HL-60 (cell line): ENCODE measurements at regions not wholly inside any gene's neighbourhood (a gene's known extent, or its start where the extent isn't known, plus 50 kb on each side); places are given as distances from the start of the nearest gene placed in this dataset.

Experiments used
- DNase-seq, 2 experiments: peaks; one replicate each; pipeline ENCODE4 v3.0.0-alpha.2; 2010 to 2020; ENCODE audit warnings: low read depth in 1 of 2, low spot score in 1 of 2
- H3K27ac ChIP-seq: fragments of 250-450 bp; sonication (Bioruptor Pico); replicated peaks from 2 replicates; pipeline ENCODE4 v1.5.1; 2020; ENCODE audit warnings: mild to moderate bottlenecking, moderate library complexity
- H3K27me3 ChIP-seq: fragments of 250-450 bp; sonication (Bioruptor Pico); 2 replicates; pipeline ENCODE4 v1.5.1; 2021; ENCODE audit warnings: mild to moderate bottlenecking, moderate library complexity; ENCODE audit not compliant: insufficient read depth, poor library complexity, severe bottlenecking
- H3K4me3 ChIP-seq: replicated peaks from 2 replicates; pipeline ENCODE4 v1.5.1; 2011; ENCODE audit warnings: mild to moderate bottlenecking, control low read depth, low read length; ENCODE audit not compliant: insufficient read depth
- CTCF ChIP-seq: IDR thresholded peaks from one replicate; pipeline ENCODE4 v1.5.1; 2011; ENCODE audit warnings: low read length, control low read depth, inconsistent platforms; ENCODE audit not compliant: insufficient read depth
- GABPA ChIP-seq: IDR thresholded peaks from 2 replicates; pipeline ENCODE4 v1.6.1; 2012; ENCODE audit warnings: low read depth
- POLR2AphosphoS5 ChIP-seq: IDR thresholded peaks from 2 replicates; pipeline ENCODE4 v1.6.1; 2012; ENCODE audit warnings: low read depth
- REST ChIP-seq: IDR thresholded peaks from 2 replicates; pipeline ENCODE4 v1.6.1; 2012; ENCODE audit warnings: low read depth; ENCODE audit not compliant: insufficient replicate concordance
- SPI1 ChIP-seq: IDR thresholded peaks from 2 replicates; pipeline ENCODE4 v1.6.1; 2012; ENCODE audit warnings: low read depth, mild to moderate bottlenecking, borderline replicate concordance

GRCh38 chr7:16136896-16137295, 284.4 kb downstream of the CRPPA start:
- H3K27ac ChIP-seq = no peak overlapping the region
- no peak overlapping the region for H3K4me3 ChIP-seq
- DNase-seq = no peak
- TF ChIP-seq SPI1 = no peak
- no peak for TF ChIP-seq POLR2AphosphoS5
- TF ChIP-seq CTCF = no peak
- no peak for TF ChIP-seq GABPA
- TF ChIP-seq REST = no peak
- H3K27me3 ChIP-seq = no peaks in the 10 kb centered on the region

- DNase-seq = no peak
- Histone ChIP-seq H3K27me3 (no peaks in the 10 kb centered on the region), H3K27ac (no peak overlapping the region), H3K4me3 (no peak overlapping the region)
- no peak for TF ChIP-seq CTCF
- TF ChIP-seq SPI1 = no peak
- no peak for TF ChIP-seq GABPA
- TF ChIP-seq REST = no peak
- TF ChIP-seq POLR2AphosphoS5 = no peak
Observed at GRCh38 chr7:16135658-16136057, 285.7 kb downstream of the CRPPA start.

- no peak for TF ChIP-seq CTCF
- TF ChIP-seq SPI1 = no peak
- TF ChIP-seq REST = no peak
- no peak for TF ChIP-seq POLR2AphosphoS5
- H3K27ac ChIP-seq = no peak overlapping the region
- no peaks in the 10 kb centered on the region for H3K27me3 ChIP-seq
- H3K4me3 ChIP-seq = no peak overlapping the region
- DNase-seq = no peak
Observed at GRCh38 chr7:16130111-16131110, 290.9 kb downstream of the CRPPA start.
